Gastrocnemius medialis (tissue), 4 donors: ENCODE measurements at regions not wholly inside any gene's neighbourhood (a gene's known extent, or its start where the extent isn't known, plus 50 kb on each side); places are given as distances from the start of the nearest gene placed in this dataset.

ENCODE experiments used
- CTCF ChIP-seq, 5 experiments: fragments of 450-650 bp in 3 of 5; fragments of 200-600 bp in 2 of 5; sonication (generic) in 2 of 5; IDR thresholded peaks in 4 of 5; conservative IDR thresholded peaks in 1 of 5; 1 replicate in 4 of 5; 2 replicates in 1 of 5; pipeline ENCODE4 v1.5.1; 2016 to 2019; ENCODE audit warnings: antibody characterized with exemption in 5 of 5, mild to moderate bottlenecking in 3 of 5, moderate library complexity in 3 of 5
- POLR2A ChIP-seq, 2 donors: fragments of 450-650 bp; IDR thresholded peaks; one replicate each; pipeline ENCODE4 v1.6.1; 2017; ENCODE audit warnings: antibody characterized with exemption in 2 of 2, mild to moderate bottlenecking in 2 of 2, moderate library complexity in 2 of 2

GRCh38 chr2:180174580-180174979, 167.5 kb upstream of the CWC22 start:
- TF ChIP-seq CTCF (IDR thresholded peaks at IDR 0.05 in 4 of 5, conservative IDR thresholded peaks at IDR 0.05 in 1 of 5) (no peak), POLR2A (IDR thresholded peaks at IDR 0.05) (no peak)
